Stimulated activated CD4-positive, alpha-beta T cell treated with anti-CD3 and anti-CD28 coated beads, Interleukin-2, amount 100 ng/mL, for 24 hours (primary cell): ENCODE measurements at regions not wholly inside any gene's neighbourhood (a gene's known extent, or its start where the extent isn't known, plus 50 kb on each side); places are given as distances from the start of the nearest gene placed in this dataset.
"Not testable (repeated sequence)": the region's sequence is repeated elsewhere in the genome, so short reads cannot be mapped to it uniquely, and the experiment has no call there.

Source experiments
- DNase-seq, 2 donors: peaks; one replicate each; pipeline ENCODE4 v3.0.0-alpha.2; 2020

DNA sequence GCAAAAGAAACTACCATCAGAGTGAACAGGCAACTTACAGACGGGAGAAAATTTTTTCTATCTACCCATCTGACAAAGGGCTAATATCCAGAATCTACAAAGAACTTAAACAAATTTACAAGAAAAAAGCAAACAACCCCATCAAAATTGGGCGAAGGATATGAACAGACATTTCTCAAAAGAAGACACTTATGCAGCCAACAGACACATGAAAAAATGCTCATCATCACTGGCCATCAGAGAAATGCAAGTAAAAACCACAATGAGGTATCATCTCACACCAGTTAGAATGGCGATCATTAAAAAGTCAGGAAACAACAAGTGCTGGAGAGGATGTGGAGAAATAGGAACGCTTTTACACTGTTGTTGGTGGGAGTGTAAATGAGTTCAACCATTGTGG, 206.6 kb upstream of the HTR1E start:
- not testable (repeated sequence) for DNase-seq

DNA sequence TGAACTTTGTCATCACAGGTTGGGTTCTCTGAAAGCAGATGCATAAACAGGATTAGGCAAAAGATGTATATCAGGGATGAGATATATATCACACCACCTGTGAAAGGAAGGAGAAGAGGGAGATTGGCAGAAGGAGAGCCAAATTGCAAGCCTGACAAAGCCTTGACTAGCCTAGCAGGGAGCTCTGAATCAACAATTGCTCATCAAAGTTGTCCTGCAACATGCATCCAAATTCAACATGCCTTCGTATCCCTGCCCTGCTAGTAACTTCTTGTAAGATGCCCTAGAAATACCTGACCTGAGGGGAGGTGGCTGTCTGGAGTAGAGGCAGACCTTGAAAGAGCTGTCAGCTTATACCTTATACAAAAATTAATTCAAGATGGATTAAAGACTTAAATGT, 207.1 kb upstream of the HTR1E start:
- no peak for DNase-seq

GRCh38 chr6:86728976-86729375, 208.4 kb upstream of the HTR1E start:
- DNase-seq: no peak

DNA sequence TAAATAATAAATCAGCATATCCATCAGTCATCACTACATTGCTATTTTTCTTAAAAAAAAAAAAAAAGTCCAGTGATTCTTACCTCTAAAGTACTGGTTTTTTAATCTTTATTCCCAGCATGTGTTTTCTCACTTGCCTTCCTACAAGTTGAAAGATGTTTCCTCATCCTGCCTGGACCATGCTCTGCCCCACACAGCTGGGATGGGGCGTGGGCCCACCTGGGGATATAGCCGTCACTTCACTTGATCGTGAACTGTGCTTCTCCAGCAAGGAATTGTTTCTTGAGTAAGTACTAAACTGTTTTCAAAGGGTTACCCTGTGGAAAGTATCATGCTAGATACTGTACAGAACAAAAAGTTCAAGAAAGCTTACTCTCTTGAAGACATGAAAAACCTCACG, 212.6 kb upstream of the HTR1E start:
- DNase-seq: no peak

DNA sequence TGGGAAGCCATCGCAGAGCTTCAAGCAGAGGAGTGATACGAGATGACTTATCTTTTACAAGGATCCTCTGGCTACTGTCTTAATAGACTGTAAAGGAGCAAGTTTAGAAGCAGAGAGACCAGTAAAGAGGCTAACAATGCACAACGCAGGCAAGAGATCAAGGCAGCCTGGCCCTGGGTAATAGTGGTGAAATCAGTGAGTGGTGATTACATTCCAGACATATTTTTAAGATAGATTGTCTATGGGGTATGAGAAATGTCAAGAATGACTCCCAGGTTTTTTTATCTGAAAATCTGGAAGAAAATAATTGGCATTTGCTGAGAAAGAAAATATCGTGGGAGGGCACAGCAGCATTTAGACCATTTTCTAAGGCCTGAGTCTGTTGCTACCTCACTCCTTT, 213.6 kb upstream of the HTR1E start:
- DNase-seq: no peak

GRCh38 chr6:86723151-86723550, 214.2 kb upstream of the HTR1E start:
- no peak for DNase-seq

DNA sequence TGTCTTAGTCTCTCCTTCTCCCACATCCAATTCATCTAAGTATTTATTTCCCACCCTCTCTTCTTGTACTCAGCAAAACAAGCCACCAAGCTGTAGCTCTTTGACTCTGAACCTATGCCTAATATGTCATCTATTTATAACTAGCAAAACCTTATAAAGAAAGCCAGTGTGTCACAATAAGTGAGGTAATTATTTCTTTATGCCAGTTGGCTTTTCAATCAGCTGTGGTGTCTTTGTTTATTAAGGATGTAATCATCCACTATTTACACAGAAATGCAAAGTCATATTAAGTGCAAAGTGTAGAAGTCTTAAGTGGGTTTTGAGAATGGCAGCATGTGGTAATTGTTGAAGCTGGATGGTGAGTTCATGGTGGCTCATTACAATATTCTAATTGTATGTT, 215.2 kb upstream of the HTR1E start:
- no peak for DNase-seq

DNA sequence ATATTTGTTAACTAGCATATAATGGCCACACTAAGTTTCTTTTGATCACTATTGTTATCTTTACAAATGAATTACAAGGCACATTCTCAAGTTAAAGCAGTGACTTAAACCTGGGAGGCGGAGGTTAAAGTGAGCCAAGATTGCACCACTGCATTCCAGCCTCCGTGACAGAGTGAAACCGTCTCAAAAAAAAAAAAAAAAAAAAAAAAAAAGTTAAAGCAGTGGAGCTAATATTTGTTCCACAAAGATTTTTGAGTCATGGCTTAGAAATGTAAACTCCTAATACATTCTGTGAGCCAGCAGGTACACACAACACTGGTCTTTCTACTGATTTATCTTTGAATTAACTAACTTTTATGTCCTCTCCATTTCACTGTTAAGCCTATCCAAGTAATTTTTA, 221.7 kb upstream of the HTR1E start:
- no peak for DNase-seq

- no peak for DNase-seq
These were observed 225.3 kb upstream of the HTR1E start for GRCh38 chr6:86712039-86712438.

DNA sequence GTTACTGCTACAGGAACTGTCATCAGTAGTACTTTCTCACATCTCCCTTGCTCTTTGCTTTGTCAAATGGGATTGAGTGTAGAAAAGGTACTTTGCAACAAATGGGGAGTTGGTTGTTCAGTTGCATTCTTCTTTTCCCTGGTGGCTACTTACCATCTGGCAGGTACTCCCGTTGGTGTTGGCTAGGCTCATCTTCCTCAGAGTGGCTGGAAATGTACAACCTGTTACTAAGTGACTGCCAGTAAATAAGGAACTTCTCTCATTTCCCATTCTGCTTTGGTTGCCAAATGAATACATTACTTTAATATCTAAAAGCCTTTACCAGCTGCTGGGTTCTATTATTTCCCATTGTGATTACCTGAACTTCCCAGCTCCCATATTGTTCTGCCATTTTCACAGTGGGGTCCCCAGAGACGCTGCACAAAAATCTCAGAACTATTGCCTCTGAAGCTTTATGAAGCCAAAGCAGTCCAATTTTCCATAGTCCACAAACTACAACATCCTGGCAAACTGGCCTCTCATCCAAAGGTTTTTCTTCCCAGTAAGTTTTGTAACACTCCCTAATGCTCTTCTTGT, 229.7 kb upstream of the HTR1E start:
- no peak for DNase-seq

- no peak for DNase-seq
These were observed 230.9 kb upstream of the HTR1E start for GRCh38 chr6:86706449-86706848.

DNA sequence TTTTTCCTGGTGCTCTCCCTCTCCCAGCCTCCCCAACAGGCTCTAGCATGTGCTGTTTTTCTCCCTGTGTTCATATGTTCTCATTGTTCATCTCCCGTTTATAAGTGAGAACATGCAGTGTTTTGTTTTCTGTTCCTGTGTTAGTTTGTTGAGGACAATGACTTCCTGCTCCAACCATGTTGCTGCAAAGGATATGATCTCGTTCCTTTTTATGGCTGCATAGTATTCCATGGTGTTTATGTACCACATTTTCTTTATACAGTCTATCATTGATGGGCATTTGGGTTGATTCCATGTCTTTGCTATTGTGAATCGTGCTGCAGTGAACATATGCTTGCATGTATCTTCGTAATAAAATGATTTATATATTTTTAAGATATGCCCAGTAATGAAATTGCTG, 236.1 kb upstream of the HTR1E start:
- DNase-seq: not testable (repeated sequence)

GRCh38 chr6:86686496-86686895, 250.8 kb upstream of the HTR1E start:
- DNase-seq: no peak

DNA sequence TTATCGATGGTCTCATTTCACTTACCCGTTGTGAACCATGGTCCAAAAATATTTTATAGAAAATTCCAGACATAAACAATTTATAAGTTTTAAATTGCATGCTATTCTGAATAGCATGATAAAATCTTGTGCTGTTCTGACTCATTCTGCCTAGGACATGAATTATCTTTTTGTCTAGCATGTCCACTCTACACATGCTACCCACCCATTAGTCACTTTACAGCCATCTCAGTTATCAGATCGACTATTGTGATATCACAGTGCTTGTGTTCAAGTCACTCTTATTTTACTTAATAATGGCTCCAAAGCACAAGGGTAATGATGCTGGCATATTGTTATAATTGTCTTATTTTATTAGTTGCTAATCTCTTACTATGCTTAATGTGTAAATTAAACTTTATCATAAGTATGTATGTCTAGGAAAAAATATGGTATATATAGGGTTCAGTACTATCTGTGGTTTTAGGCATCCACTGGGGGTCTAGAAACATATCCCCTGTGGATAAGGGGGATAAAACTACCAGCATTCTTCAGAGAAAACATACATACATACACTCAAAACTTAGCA, 252.0 kb upstream of the HTR1E start:
- no peak for DNase-seq

DNA sequence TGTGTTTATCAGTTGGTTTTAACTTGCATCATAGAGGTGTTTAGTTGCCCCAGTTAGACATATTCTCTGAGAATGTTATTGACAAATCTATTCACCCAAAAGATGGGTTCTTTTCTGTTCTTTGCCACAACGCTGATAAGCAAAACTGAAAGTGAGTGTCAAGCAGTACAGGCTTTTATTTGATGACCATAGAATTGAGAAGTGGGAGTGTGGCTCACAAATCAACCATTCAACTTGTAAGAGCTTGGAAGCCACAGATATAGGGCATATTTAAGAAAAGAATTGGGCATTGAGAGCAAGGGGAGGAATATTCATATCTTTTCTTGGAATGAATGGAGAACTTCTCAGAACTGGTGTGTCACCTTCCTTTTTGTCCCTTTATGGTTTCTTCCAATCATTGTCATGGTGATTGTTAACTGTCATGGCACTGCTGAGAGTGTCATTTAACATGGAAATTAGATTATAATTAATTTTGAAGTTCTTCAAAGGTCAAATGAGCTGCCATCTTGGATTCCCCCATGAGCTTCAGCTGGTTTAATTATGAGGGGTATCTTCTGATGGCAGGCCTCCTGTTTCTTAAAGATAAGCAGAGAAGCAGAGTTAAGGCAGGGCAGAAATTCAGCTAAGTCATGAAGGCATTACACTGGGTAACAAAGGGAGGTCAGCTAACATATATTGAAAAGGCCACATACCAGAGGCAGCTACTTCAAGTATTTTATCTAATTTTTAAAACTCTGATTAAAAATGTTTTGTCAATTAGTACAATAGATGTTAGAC, 254.0 kb upstream of the HTR1E start:
- no peak for DNase-seq

GRCh38 chr6:86682297-86682696, 255.0 kb upstream of the HTR1E start:
- DNase-seq: no peak

DNA sequence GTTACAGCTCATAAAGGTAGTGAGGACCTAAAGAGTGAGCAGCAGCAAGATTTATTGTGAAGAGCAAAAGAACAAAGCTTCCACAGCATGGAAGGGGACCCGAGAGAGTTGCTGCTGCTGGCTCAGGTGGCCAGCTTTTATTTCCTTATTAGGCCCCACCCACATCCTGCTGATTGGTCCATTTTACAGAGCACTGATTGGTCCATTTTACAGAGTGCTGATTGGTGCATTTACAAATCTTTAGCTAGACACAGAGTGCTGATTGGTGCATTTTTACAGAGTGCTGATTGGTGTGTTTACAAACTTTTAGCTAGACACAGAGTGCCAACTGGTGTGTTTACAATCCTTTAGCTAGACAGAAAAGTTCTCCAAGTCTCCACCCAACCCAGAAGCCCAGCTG, 256.2 kb upstream of the HTR1E start:
- not testable (repeated sequence) for DNase-seq

DNA sequence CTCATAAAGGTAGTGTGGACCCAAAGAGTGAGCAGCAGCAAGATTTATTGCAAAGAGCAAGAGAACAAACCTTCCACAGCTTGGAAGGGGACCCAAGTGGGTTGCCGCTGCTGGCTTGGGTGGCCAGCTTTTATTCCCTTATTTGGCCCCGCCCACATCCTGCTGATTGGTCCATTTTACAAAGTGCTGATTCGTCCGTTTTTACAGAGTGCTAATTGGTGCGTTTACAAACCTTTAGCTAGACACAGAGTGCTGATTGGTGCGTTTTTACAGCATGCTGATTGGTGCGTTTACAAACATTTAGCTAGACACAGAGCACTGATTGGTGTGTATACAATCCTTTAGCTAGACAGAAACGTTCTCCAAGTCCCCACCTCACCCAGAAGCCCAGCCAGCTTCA, 265.2 kb upstream of the HTR1E start:
- DNase-seq: not testable (repeated sequence)

- no peak for DNase-seq
These were observed 280.1 kb upstream of the HTR1E start for GRCh38 chr6:86657192-86657591.

- no peak for DNase-seq
These were observed 308.2 kb upstream of the HTR1E start for GRCh38 chr6:86629123-86629522.

- no peak for DNase-seq
These were observed 317.9 kb upstream of the HTR1E start for GRCh38 chr6:86619428-86619827.

DNA sequence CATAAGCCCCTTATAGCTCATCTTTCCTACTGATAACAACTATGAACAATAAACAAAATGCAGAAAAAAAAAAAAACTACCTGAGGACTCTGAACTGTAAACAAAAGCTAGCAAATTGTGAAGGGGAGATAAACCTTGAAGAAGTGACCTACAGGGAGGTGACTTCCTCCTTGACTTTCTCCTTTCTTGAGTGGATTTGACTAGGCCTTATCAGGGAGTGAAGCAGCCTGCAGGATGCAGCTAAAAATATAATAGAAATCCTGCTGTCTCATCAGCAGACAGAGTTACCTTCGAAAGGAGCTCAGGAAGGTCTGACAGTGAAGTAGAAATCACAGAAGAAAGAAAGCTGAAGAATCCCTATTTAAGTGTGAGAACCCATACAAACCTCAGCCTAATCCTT, 322.0 kb upstream of the HTR1E start:
- DNase-seq: no peak

- DNase-seq: no peak
These were observed 327.6 kb upstream of the HTR1E start for GRCh38 chr6:86609549-86610388.

- not testable (repeated sequence) for DNase-seq
These were observed 334.0 kb upstream of the HTR1E start for GRCh38 chr6:86603364-86603763.
